ENCODE measurements at regions not wholly inside any gene's neighbourhood (a gene's known extent, or its start where the extent isn't known, plus 50 kb on each side); places are given as distances from the start of the nearest gene placed in this dataset.

DNA sequence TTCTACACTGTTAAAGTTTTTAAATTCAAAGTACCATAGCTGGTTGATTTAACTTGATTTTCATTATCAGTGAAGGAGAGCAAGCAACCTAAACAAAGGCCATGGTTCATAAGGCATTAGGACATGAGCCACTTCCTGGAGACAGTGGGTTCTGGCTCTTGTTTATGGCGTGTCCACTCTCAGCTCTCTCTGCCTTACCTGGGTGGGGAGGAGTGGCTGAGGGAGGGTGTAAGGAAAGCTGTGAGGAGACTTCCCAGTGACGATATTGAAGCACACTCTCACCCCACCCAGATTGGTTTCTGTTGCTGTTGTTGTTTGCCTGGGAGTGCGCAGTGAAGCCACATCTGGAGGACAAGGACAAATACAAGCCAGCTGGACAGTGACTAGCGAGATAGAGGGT, 365.3 kb upstream of the FZD8 start:
- Histone ChIP-seq H3K4me1 (ENCODE audit: control insufficient read depth, extremely low read depth, insufficient read depth, low read length) (no peaks in the 10 kb centered on the region), H3K27me3 (ENCODE audit: control insufficient read depth, insufficient read depth, low read length) (no peaks in the 10 kb centered on the region), H2AFZ (ENCODE audit: low read length) (no peak overlapping the region), H3K4me3 (replicated peaks in 1 of 4; ENCODE audit: control extremely low read depth in 1 of 4, insufficient read depth in 1 of 4, low read depth in 3 of 4, low read length in 4 of 4) (no peak overlapping the region), H3K4me2 (ENCODE audit: extremely low read depth, insufficient read depth, low read length) (no peak overlapping the region), H3K36me3 (ENCODE audit: control insufficient read depth, insufficient read depth, low read length) (no peaks in the 10 kb centered on the region), H3K9ac (ENCODE audit: insufficient read depth, low read length) (no peak overlapping the region), H3K79me2 (ENCODE audit: control insufficient read depth, insufficient read depth, low read length) (no peaks in the 10 kb centered on the region), H4K20me1 (ENCODE audit: control insufficient read depth, extremely low read depth, insufficient read depth, low read length) (no peaks in the 10 kb centered on the region), H3K27ac (ENCODE audit: insufficient read depth, low read length) (no peak overlapping the region), H3K9me3 (ENCODE audit: control insufficient read depth, insufficient read depth, low read depth, low read length) (no peaks in the 10 kb centered on the region)
- DNase-seq (ENCODE audit: low read depth in 2 of 2), result no peak
- TF ChIP-seq CTCF (conservative IDR thresholded peaks at IDR 0.05 in 1 of 2, IDR thresholded peaks at IDR 0.05 in 1 of 2; ENCODE audit: low read depth in 1 of 2, low read length in 2 of 2) (no peak), EZH2 (IDR thresholded peaks at IDR 0.05; ENCODE audit: low read length, missing control alignments) (no peak)

DNA sequence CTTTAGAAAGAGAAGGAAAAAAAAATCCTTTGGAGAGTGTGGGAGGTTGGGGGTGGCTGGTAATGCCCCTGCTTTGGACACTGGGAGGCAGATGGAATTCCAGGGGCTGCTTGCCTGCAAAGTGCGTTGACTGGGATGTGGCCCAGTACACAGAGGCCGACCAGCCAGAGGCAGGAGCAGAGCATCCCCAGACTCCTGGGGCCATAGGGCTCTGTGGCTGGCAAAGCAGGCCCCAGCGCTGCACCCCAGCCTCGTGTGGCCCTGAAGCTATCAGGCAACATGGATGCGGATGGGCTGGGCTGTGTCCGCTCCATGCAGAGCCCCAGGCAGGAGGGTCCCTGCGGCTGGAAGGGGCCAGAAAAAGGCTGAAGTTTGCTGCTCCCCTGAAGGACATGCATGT, 361.6 kb upstream of the FZD8 start:
- no peaks in the 10 kb centered on the region for H3K4me1 ChIP-seq (ENCODE audit: control insufficient read depth, extremely low read depth, insufficient read depth, low read length)
- no peaks in the 10 kb centered on the region for H3K36me3 ChIP-seq (ENCODE audit: control insufficient read depth, insufficient read depth, low read length)
- H3K79me2 ChIP-seq (ENCODE audit: control insufficient read depth, insufficient read depth, low read length), result no peaks in the 10 kb centered on the region
- no peak for TF ChIP-seq EZH2 (IDR thresholded peaks at IDR 0.05; ENCODE audit: low read length, missing control alignments)
- TF ChIP-seq CTCF (conservative IDR thresholded peaks at IDR 0.05 in 1 of 2, IDR thresholded peaks at IDR 0.05 in 1 of 2; ENCODE audit: low read depth in 1 of 2, low read length in 2 of 2), result no peak
- H3K4me3 ChIP-seq (replicated peaks in 1 of 4; ENCODE audit: control extremely low read depth in 1 of 4, insufficient read depth in 1 of 4, low read depth in 3 of 4, low read length in 4 of 4), result no peak overlapping the region
- H3K27ac ChIP-seq (ENCODE audit: insufficient read depth, low read length), result no peak overlapping the region
- no peak for DNase-seq (ENCODE audit: low read depth in 2 of 2)
- no peaks in the 10 kb centered on the region for H3K9me3 ChIP-seq (ENCODE audit: control insufficient read depth, insufficient read depth, low read depth, low read length)
- H2AFZ ChIP-seq (ENCODE audit: low read length), result no peak overlapping the region
- no peaks in the 10 kb centered on the region for H4K20me1 ChIP-seq (ENCODE audit: control insufficient read depth, extremely low read depth, insufficient read depth, low read length)
- no peak overlapping the region for H3K9ac ChIP-seq (ENCODE audit: insufficient read depth, low read length)
- no peaks in the 10 kb centered on the region for H3K27me3 ChIP-seq (ENCODE audit: control insufficient read depth, insufficient read depth, low read length)
- no peak overlapping the region for H3K4me2 ChIP-seq (ENCODE audit: extremely low read depth, insufficient read depth, low read length)

- Histone ChIP-seq H3K4me1 (ENCODE audit: control insufficient read depth, extremely low read depth, insufficient read depth, low read length) (no peaks in the 10 kb centered on the region), H3K9me3 (ENCODE audit: control insufficient read depth, insufficient read depth, low read depth, low read length) (no peaks in the 10 kb centered on the region), H3K27me3 (ENCODE audit: control insufficient read depth, insufficient read depth, low read length) (no peaks in the 10 kb centered on the region)
Measured at GRCh38 chr10:36003031-36003600, 361.0 kb upstream of the FZD8 start.

More at GRCh38 chr10:36003031-36003600, 361.0 kb upstream of the FZD8 start:
- H3K79me2 ChIP-seq (ENCODE audit: control insufficient read depth, insufficient read depth, low read length), result no peaks in the 10 kb centered on the region
- no peaks in the 10 kb centered on the region for H3K36me3 ChIP-seq (ENCODE audit: control insufficient read depth, insufficient read depth, low read length)
- TF ChIP-seq CTCF (conservative IDR thresholded peaks at IDR 0.05 in 1 of 2, IDR thresholded peaks at IDR 0.05 in 1 of 2; ENCODE audit: low read depth in 1 of 2, low read length in 2 of 2) (no peak), EZH2 (IDR thresholded peaks at IDR 0.05; ENCODE audit: low read length, missing control alignments) (no peak)
- H3K4me2 ChIP-seq (ENCODE audit: extremely low read depth, insufficient read depth, low read length), result no peak overlapping the region
- no peak overlapping the region for H3K4me3 ChIP-seq (replicated peaks in 1 of 4; ENCODE audit: control extremely low read depth in 1 of 4, insufficient read depth in 1 of 4, low read depth in 3 of 4, low read length in 4 of 4)
- no peaks in the 10 kb centered on the region for H4K20me1 ChIP-seq (ENCODE audit: control insufficient read depth, extremely low read depth, insufficient read depth, low read length)
- H2AFZ ChIP-seq (ENCODE audit: low read length), result no peak overlapping the region
- no peak for DNase-seq (ENCODE audit: low read depth in 2 of 2)
- no peak overlapping the region for H3K27ac ChIP-seq (ENCODE audit: insufficient read depth, low read length)
- H3K9ac ChIP-seq (ENCODE audit: insufficient read depth, low read length), result no peak overlapping the region

All from fibroblast of lung (primary cell).